ENCODE measurements at regions not wholly inside any gene's neighbourhood (a gene's known extent, or its start where the extent isn't known, plus 50 kb on each side); places are given as distances from the start of the nearest gene placed in this dataset.

DNA sequence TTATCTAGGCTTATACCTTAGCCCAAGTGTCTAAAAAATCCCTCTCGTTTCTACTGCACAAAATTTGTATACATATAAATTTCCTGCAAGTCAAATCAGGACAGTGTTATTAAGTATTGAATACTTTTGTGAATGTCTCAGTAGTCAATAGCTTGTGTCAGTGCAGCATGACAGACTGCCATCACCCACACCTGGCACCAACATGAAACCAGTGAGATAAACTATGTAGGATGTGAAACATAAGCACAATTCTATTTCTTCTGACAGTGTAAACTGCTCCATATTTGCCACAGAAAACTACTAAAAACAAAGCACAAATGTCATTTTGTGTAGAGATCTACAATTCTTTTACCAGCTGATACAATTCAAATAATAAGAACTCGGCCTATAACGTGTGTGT lies 542.1 kb upstream of the LUZP2 start:
- H3K36me3 ChIP-seq, result no peaks in the 10 kb centered on the region
- H3K4me3 ChIP-seq, result no peak overlapping the region
- DNase-seq, result no peak
- H3K9me3 ChIP-seq, result no peaks in the 10 kb centered on the region
- H3K27me3 ChIP-seq, result no peaks in the 10 kb centered on the region

GRCh38 chr11:23956586-23956985 lies 540.3 kb upstream of the LUZP2 start:
- no peaks in the 10 kb centered on the region for H3K27me3 ChIP-seq
- H3K4me3 ChIP-seq, result no peak overlapping the region
- no peaks in the 10 kb centered on the region for H3K36me3 ChIP-seq
- no peak for DNase-seq
- no peaks in the 10 kb centered on the region for H3K9me3 ChIP-seq

DNA sequence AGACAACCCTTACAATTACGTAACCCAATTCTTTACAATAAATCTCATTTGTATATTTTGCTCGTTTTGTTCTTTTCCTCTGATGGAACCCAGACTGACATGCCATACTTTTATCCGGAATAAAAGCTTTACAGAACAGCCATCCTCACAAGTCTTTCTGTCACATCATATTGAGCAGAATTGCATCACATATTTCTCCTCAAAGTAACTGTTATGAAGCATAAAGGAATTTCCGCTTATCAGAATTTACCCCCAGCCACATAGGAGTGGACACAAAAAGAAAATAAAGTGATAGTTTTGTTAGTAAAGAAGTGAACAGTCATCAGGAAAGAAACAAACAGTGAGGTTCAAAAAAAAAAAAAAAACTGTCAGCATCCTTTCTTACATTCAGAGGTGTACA lies 539.5 kb upstream of the LUZP2 start:
- H3K9me3 ChIP-seq, result no peaks in the 10 kb centered on the region
- no peaks in the 10 kb centered on the region for H3K27me3 ChIP-seq
- no peak for DNase-seq
- no peaks in the 10 kb centered on the region for H3K36me3 ChIP-seq
- no peak overlapping the region for H3K4me3 ChIP-seq

DNA sequence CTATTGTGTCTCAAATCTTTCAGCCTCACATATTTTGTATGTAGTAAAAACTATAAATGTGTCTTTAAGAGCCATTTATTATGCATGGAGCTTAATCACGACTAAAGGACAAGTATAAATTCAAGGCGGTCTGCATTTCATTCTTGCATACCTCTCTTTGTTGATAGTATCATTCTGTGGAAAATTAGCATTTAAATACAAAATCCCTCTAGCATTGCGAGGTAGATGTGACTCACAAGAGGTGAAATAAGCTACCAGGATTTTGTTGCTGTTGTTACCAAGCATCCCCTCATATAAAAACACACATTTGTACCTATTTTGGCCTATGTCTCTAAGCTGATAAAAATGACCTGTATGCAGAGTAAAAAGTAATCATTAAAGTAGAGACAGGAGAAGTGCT lies 537.4 kb upstream of the LUZP2 start:
- Histone ChIP-seq H3K4me3 (no peak overlapping the region), H3K36me3 (no peaks in the 10 kb centered on the region), H3K27me3 (no peaks in the 10 kb centered on the region), H3K9me3 (no peaks in the 10 kb centered on the region)
- DNase-seq, result no peak

DNA sequence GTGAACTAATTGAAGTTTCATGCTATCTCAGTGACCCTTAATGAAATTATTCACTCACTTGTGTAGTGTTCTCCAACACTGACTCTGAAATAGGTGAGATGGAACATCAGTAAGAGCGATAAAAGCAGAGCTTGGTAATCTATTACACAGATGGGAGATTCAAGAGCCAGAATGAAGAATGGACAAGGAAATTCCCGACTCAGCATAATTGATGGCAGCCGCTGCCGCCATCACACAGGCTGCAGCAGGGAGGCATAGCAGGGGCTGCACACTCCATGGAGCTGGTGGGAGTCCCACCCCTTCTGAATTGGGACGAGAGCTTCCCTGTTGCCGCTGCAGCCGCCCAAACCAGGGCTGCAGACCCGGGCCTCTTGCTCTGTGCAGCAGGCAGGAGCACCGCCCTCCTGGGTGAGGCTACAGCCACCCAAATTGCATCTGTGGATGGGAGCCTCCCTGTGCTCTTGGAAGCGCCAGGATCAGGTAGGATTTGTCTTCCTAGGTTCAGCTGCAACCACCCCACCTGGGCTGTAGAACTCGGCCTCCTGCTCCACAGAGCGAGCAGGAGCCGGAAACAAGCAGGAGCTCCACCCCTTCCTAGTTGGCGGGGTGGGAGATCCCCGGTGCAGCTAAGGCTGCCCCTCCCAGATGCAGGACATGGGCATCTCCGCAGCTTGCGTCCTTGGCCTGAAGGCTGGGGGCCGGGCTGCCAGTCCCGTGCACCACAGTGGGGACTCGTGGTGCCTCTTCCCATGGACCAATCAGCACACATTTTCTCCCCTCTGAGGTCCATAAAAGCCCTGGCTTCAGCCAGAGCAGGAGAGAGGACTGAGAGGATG lies 535.1 kb upstream of the LUZP2 start:
- no peak for DNase-seq
- Histone ChIP-seq H3K27me3 (no peaks in the 10 kb centered on the region), H3K4me3 (no peak overlapping the region), H3K36me3 (no peaks in the 10 kb centered on the region), H3K9me3 (no peaks in the 10 kb centered on the region)

DNA sequence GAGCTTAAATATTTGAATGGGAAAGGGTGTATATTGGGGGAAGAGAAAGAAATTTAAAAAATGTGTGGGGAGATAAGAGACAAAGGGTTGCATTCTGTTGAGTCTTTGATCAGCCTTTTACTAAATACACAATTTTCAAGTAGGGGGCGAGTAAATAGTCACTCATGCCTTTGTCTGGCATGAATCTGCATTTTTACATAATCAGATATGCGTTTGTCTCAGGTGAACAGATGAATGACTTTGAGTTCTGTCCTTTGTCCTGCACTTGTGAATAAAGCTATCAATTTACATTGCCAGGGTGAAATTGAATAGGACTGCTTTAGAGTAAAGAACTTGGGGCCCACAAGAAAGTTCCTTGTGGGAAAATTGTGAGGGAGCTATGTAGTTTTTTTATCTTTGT lies 523.6 kb upstream of the LUZP2 start:
- Histone ChIP-seq H3K27me3 (no peaks in the 10 kb centered on the region), H3K4me3 (no peak overlapping the region), H3K9me3 (no peaks in the 10 kb centered on the region), H3K36me3 (no peaks in the 10 kb centered on the region)
- DNase-seq, result no peak

GRCh38 chr11:23974051-23974450 lies 522.8 kb upstream of the LUZP2 start:
- no peak for DNase-seq
- H3K4me3 ChIP-seq, result no peak overlapping the region
- no peaks in the 10 kb centered on the region for H3K9me3 ChIP-seq
- no peaks in the 10 kb centered on the region for H3K36me3 ChIP-seq
- no peaks in the 10 kb centered on the region for H3K27me3 ChIP-seq

DNA sequence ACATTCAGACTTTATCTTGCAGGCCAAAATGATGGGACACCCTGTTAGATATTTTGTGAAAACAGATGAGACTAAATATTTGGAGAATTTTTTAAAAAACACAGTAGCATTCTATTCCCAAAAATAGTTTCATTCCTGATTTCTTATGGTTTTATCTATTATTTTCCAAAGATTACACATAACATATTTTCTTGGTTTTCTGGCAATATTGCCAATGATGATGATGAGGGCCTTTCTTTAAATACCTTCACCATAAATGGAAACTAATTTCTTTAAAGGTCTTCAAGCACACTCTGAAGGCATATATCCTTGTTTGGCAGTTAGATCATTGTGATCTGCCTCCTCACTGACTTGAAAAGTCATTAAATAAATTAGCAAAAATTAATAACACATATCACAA lies 522.3 kb upstream of the LUZP2 start:
- DNase-seq, result no peak
- H3K4me3 ChIP-seq, result no peak overlapping the region
- H3K27me3 ChIP-seq, result no peaks in the 10 kb centered on the region
- no peaks in the 10 kb centered on the region for H3K9me3 ChIP-seq
- no peaks in the 10 kb centered on the region for H3K36me3 ChIP-seq

DNA sequence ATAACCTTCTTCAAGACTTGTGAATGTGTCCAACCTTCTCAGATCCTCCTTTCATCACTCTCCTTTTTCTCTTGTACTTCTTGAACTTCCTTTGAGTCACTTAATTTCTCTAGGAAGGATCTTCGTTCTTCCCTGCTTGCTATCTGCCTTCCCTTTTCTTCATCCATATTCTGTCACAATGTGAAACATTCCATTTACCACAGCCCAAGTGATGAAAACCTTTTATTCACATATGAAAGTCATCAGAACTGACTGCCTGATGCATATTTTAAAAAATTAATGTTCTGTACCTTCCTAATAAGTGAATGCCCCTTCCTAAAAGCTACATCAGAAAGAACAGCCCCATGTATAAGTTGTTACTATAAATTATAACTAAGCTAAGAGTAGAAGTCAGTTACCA lies 520.4 kb upstream of the LUZP2 start:
- Histone ChIP-seq H3K9me3 (no peaks in the 10 kb centered on the region), H3K36me3 (no peaks in the 10 kb centered on the region), H3K4me3 (no peak overlapping the region), H3K27me3 (no peaks in the 10 kb centered on the region)
- no peak for DNase-seq

DNA sequence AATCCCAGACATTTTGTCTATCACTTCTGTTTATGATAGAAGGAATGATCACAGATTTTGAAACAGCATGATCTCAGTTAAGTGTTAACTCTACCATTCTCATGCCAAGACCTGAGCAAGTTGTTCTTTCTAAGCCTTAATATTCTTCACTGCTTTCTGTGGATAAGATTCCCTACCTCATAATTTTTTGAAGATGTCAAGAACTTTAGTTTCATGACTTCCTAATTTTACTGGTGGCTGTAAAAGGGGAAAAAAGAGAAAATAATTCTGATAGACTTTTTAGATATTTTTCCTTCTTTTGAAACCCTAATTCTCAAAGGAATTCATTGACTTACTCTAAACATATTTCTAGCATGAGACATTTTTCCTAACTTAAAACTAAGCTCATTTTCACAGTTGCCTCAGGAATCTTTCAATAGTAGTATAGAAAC lies 520.0 kb upstream of the LUZP2 start:
- Histone ChIP-seq H3K36me3 (no peaks in the 10 kb centered on the region), H3K27me3 (no peaks in the 10 kb centered on the region), H3K4me3 (no peak overlapping the region), H3K9me3 (no peaks in the 10 kb centered on the region)
- DNase-seq, result no peak

GRCh38 chr11:23988381-23989006 lies 508.4 kb upstream of the LUZP2 start:
- H3K4me3 ChIP-seq, result no peak overlapping the region
- H3K36me3 ChIP-seq, result no peaks in the 10 kb centered on the region
- DNase-seq, result no peak

DNA sequence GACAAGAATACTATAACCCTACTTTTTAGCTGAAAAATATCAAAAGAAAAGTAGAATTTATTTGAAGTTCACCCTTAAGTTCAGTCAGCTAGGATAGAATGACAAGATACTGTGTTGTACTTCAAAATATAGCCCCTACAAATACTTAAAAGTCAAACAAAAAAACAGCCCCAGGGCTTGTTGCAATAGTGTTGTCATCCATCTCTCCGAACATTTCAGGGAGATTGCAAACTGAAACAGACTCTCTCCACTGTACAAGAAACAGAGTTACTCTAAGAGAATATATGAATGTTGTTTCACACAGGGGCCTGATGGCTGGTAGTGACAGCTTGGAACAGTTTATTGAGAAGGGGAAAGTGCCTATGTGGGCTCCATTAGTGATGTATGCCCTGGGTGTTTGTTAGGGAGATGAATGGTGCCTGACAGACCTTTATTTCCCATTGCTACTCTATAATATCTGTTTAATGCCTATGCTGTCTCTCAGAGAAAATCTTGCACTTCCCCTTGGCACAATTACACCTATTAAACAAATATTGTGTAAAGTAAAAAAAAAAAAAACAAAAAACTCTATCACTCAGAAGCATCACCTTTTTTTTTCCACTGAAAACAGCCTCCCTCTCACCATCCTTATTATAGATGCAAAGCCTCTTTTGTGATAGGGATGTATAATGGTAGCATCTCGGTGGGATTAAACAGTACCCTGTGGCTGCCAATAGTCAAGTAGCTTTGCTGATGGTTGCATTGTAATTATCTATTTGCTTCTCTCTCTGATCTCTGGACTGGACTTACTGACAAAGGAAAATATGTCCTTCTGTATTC lies 506.3 kb upstream of the LUZP2 start:
- Histone ChIP-seq H3K27me3 (no peaks in the 10 kb centered on the region), H3K36me3 (no peaks in the 10 kb centered on the region), H3K9me3 (no peaks in the 10 kb centered on the region), H3K4me3 (no peak overlapping the region)
- no peak for DNase-seq

More at GRCh38 chr11:23988381-23989006, 508.4 kb upstream of the LUZP2 start:
- Histone ChIP-seq H3K27me3 (no peaks in the 10 kb centered on the region), H3K9me3 (no peaks in the 10 kb centered on the region)

DNA sequence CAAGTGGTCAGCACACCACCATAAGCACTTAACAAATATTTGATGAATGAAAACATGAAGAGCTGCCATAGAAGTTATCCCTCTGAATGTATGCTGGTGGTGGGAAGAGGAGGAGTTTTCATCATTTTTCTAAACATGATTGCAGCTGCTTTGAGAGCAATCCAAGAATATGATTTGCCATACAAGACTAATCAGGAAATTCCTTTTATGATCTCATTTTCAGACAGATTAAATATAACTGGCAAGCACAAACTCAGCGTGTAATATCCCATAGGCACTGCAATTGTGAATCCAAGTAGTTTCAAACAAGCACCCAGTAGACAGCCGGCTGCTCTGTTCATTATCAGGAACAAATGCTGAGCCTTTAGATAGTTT lies 505.7 kb upstream of the LUZP2 start:
- H3K36me3 ChIP-seq, result no peaks in the 10 kb centered on the region
- H3K27me3 ChIP-seq, result no peaks in the 10 kb centered on the region
- H3K9me3 ChIP-seq, result no peaks in the 10 kb centered on the region
- H3K4me3 ChIP-seq, result no peak overlapping the region
- no peak for DNase-seq

- peaks cover 3% of the 10 kb centered on the region; the same call in 1 of the 2 replicates for H3K9me3 ChIP-seq
- no peak for DNase-seq
- no peak overlapping the region for H3K4me3 ChIP-seq
- no peaks in the 10 kb centered on the region for H3K27me3 ChIP-seq
- H3K36me3 ChIP-seq, result no peaks in the 10 kb centered on the region
These were observed 501.0 kb upstream of the LUZP2 start for GRCh38 chr11:23995891-23996290.

DNA sequence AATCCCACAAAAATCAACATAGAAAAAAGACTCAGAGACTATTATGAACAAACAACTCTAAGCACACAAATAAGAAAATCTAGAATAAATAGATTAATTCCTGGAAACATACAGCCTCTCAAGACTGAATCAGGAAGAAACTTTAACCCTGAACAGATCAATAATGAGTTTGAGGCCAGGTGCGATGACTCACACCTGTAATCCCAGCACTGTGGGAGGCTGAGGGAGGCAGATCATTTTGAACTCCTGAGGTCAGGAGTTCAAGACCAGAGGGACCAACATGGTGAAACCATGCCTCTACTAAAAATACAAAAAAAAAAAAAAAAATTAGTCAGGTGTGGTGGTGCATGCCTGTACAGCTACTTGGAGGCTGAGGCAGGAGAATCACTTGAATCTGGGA lies 499.5 kb upstream of the LUZP2 start:
- H3K4me3 ChIP-seq, result no peak overlapping the region
- H3K36me3 ChIP-seq, result no peaks in the 10 kb centered on the region
- H3K27me3 ChIP-seq, result no peaks in the 10 kb centered on the region
- peaks cover 3% of the 10 kb centered on the region; the same call in 1 of the 2 replicates for H3K9me3 ChIP-seq
- no peak for DNase-seq

- no peak for DNase-seq
- H3K9me3 ChIP-seq, result no peaks in the 10 kb centered on the region
- no peak overlapping the region for H3K4me3 ChIP-seq
- no peaks in the 10 kb centered on the region for H3K36me3 ChIP-seq
- no peaks in the 10 kb centered on the region for H3K27me3 ChIP-seq
These were observed 491.5 kb upstream of the LUZP2 start for GRCh38 chr11:24005202-24005876.

- Histone ChIP-seq H3K36me3 (no peaks in the 10 kb centered on the region), H3K27me3 (no peaks in the 10 kb centered on the region), H3K9me3 (no peaks in the 10 kb centered on the region), H3K4me3 (no peak overlapping the region)
- DNase-seq, result no peak
These were observed 453.0 kb upstream of the LUZP2 start for GRCh38 chr11:24043842-24044241.
